Neural progenitor cell (in vitro differentiated cells): ENCODE measurements at regions not wholly inside any gene's neighbourhood (a gene's known extent, or its start where the extent isn't known, plus 50 kb on each side); places are given as distances from the start of the nearest gene placed in this dataset.

Experiments
- DNase-seq: peaks from one replicate; pipeline ENCODE4 v3.0.0-alpha.2; 2016; ENCODE audit warnings: low spot score
- H2AFZ ChIP-seq: fragments of 200-600 bp; sonication (generic); replicated peaks from 2 replicates; pipeline ENCODE4 v1.6.1; 2016; ENCODE audit warnings: antibody characterized with exemption
- H3F3A ChIP-seq: fragments of 200-600 bp; sonication (generic); 2 replicates; pipeline ENCODE4 v1.6.1; 2016; ENCODE audit warnings: antibody characterized with exemption, low read depth
- H3K27ac ChIP-seq: fragments of 200-600 bp; sonication (generic); 2 replicates; pipeline ENCODE4 v1.5.1; 2016; ENCODE audit warnings: mild to moderate bottlenecking
- H3K27me3 ChIP-seq: fragments of 200-600 bp; sonication (generic); 2 replicates; pipeline ENCODE4 v1.6.1; 2016; ENCODE audit warnings: mild to moderate bottlenecking, moderate library complexity
- H3K36me3 ChIP-seq: fragments of 200-600 bp; sonication (generic); 2 replicates; pipeline ENCODE4 v1.5.1; 2016
- H3K4me1 ChIP-seq: fragments of 200-600 bp; sonication (generic); 2 replicates; pipeline ENCODE4 v1.6.1; 2016; ENCODE audit warnings: mixed run types
- H3K4me2 ChIP-seq: fragments of 200-600 bp; sonication (generic); 2 replicates; pipeline ENCODE4 v1.6.1; 2016
- H3K4me3 ChIP-seq: fragments of 200-600 bp; sonication (generic); 2 replicates; pipeline ENCODE4 v1.5.1; 2016
- H3K79me2 ChIP-seq: fragments of 200-600 bp; sonication (generic); 2 replicates; pipeline ENCODE4 v1.6.1; 2016; ENCODE audit warnings: low read depth
- H3K9ac ChIP-seq: fragments of 200-600 bp; sonication (generic); 2 replicates; pipeline ENCODE4 v1.6.1; 2016
- H3K9me3 ChIP-seq: fragments of 200-600 bp; sonication (generic); 2 replicates; pipeline ENCODE4 v1.5.1; 2016; ENCODE audit warnings: low read depth
- H4K20me1 ChIP-seq: fragments of 200-600 bp; sonication (generic); 2 replicates; pipeline ENCODE4 v1.6.1; 2016; ENCODE audit warnings: low read depth
- H3K27ac Mint-ChIP-seq: 3 replicates; pipeline ENCODE4 v1.8.0; 2021; ENCODE audit warnings: mixed read lengths
- H3K27me3 Mint-ChIP-seq: 2 replicates; pipeline ENCODE4 v1.8.0; 2022; ENCODE audit warnings: low read depth, mild to moderate bottlenecking, inconsistent platforms, moderate library complexity, mixed read lengths; ENCODE audit not compliant: insufficient read depth
- H3K36me3 Mint-ChIP-seq: 3 replicates; pipeline ENCODE4 v1.8.0; 2021; ENCODE audit warnings: mixed read lengths
- H3K4me1 Mint-ChIP-seq: 3 replicates; pipeline ENCODE4 v1.8.0; 2021; ENCODE audit warnings: mixed read lengths
- H3K4me3 Mint-ChIP-seq: 3 replicates; pipeline ENCODE4 v1.8.0; 2021; ENCODE audit warnings: mild to moderate bottlenecking, moderate library complexity, mixed read lengths
- H3K9me3 Mint-ChIP-seq: 3 replicates; pipeline ENCODE4 v1.8.0; 2020; ENCODE audit warnings: mixed read lengths
- CTCF ChIP-seq: fragments of 200-600 bp; sonication (generic); IDR thresholded peaks from 2 replicates; pipeline ENCODE4 v1.5.1; 2017; ENCODE audit warnings: antibody characterized with exemption, mild to moderate bottlenecking
- EZH2 ChIP-seq: fragments of 200-600 bp; sonication (generic); IDR thresholded peaks from 2 replicates; pipeline ENCODE4 v1.6.1; 2017; ENCODE audit warnings: antibody characterized with exemption, mild to moderate bottlenecking, moderate library complexity
- EZH2phosphoT487 ChIP-seq: fragments of 200-600 bp; sonication (generic); IDR thresholded peaks from 2 replicates; pipeline ENCODE4 v1.6.1; 2017; ENCODE audit warnings: antibody characterized with exemption

GRCh38 chr3:190774633-190775032 lies 87.9 kb downstream of the GMNC start:
- Histone ChIP-seq H3K27me3 (no peaks in the 10 kb centered on the region), H3K79me2 (no peaks in the 10 kb centered on the region), H3K4me3 (no peak overlapping the region), H2AFZ (no peak overlapping the region), H3K9ac (no peak overlapping the region), H3K4me2 (no peak overlapping the region), H3K4me1 (no peaks in the 10 kb centered on the region), H4K20me1 (no peaks in the 10 kb centered on the region), H3K36me3 (no peaks in the 10 kb centered on the region), H3K9me3 (peaks cover 5% of the 10 kb centered on the region), H3K27ac (no peak overlapping the region), H3F3A (no peaks in the 10 kb centered on the region)
- TF ChIP-seq EZH2, result no peak
- TF ChIP-seq CTCF, result no peak
- no peak overlapping the region for H3K27ac Mint-ChIP-seq
- no peaks in the 10 kb centered on the region for H3K4me1 Mint-ChIP-seq
- no peak overlapping the region for H3K4me3 Mint-ChIP-seq
- peaks cover 5% of the 10 kb centered on the region for H3K9me3 Mint-ChIP-seq
- no peak for DNase-seq
- H3K36me3 Mint-ChIP-seq, result no peaks in the 10 kb centered on the region
- no peaks in the 10 kb centered on the region for H3K27me3 Mint-ChIP-seq

GRCh38 chr3:190773948-190774347 lies 88.5 kb downstream of the GMNC start:
- no peak for DNase-seq
- H3K27ac Mint-ChIP-seq, result no peak overlapping the region
- Histone ChIP-seq H3K27me3 (no peaks in the 10 kb centered on the region), H3K9ac (no peak overlapping the region), H3K79me2 (no peaks in the 10 kb centered on the region), H3K4me1 (no peaks in the 10 kb centered on the region), H4K20me1 (no peaks in the 10 kb centered on the region), H2AFZ (no peak overlapping the region), H3K36me3 (no peaks in the 10 kb centered on the region), H3K27ac (no peak overlapping the region), H3F3A (no peaks in the 10 kb centered on the region), H3K4me2 (no peak overlapping the region), H3K4me3 (no peak overlapping the region), H3K9me3 (peaks cover 5% of the 10 kb centered on the region)
- H3K36me3 Mint-ChIP-seq, result no peaks in the 10 kb centered on the region
- no peak overlapping the region for H3K4me3 Mint-ChIP-seq
- no peaks in the 10 kb centered on the region for H3K27me3 Mint-ChIP-seq
- H3K4me1 Mint-ChIP-seq, result no peaks in the 10 kb centered on the region
- no peak for TF ChIP-seq EZH2
- no peak for TF ChIP-seq CTCF
- no peak for TF ChIP-seq EZH2phosphoT487
- peaks cover 5% of the 10 kb centered on the region for H3K9me3 Mint-ChIP-seq

GRCh38 chr3:190772831-190773230 lies 89.7 kb downstream of the GMNC start:
- Histone ChIP-seq H3K9me3 (peaks cover 5% of the 10 kb centered on the region), H3F3A (no peaks in the 10 kb centered on the region), H4K20me1 (no peaks in the 10 kb centered on the region), H3K4me3 (no peak overlapping the region), H3K27ac (no peak overlapping the region), H3K4me2 (no peak overlapping the region), H3K36me3 (no peaks in the 10 kb centered on the region), H2AFZ (no peak overlapping the region), H3K27me3 (no peaks in the 10 kb centered on the region), H3K4me1 (no peaks in the 10 kb centered on the region), H3K79me2 (no peaks in the 10 kb centered on the region), H3K9ac (no peak overlapping the region)
- TF ChIP-seq CTCF, result no peak
- TF ChIP-seq EZH2phosphoT487, result no peak
- TF ChIP-seq EZH2, result no peak
- Mint-ChIP-seq H3K27ac (no peak overlapping the region), H3K36me3 (no peaks in the 10 kb centered on the region), H3K4me3 (no peak overlapping the region), H3K27me3 (no peaks in the 10 kb centered on the region), H3K9me3 (peaks cover 5% of the 10 kb centered on the region), H3K4me1 (no peaks in the 10 kb centered on the region)
- DNase-seq, result no peak

GRCh38 chr3:190768891-190769290 lies 93.6 kb downstream of the GMNC start:
- no peak overlapping the region for H3K9ac ChIP-seq
- no peak overlapping the region for H2AFZ ChIP-seq
- no peak overlapping the region for H3K4me2 ChIP-seq
- H3F3A ChIP-seq, result no peaks in the 10 kb centered on the region
- Mint-ChIP-seq H3K9me3 (peaks cover 5% of the 10 kb centered on the region), H3K36me3 (no peaks in the 10 kb centered on the region), H3K27me3 (no peaks in the 10 kb centered on the region), H3K27ac (no peak overlapping the region), H3K4me1 (no peaks in the 10 kb centered on the region), H3K4me3 (no peak overlapping the region)
- peaks cover 5% of the 10 kb centered on the region for H3K9me3 ChIP-seq
- H3K27me3 ChIP-seq, result no peaks in the 10 kb centered on the region
- no peaks in the 10 kb centered on the region for H4K20me1 ChIP-seq
- DNase-seq, result no peak
- no peaks in the 10 kb centered on the region for H3K4me1 ChIP-seq
- H3K79me2 ChIP-seq, result no peaks in the 10 kb centered on the region
- no peak for TF ChIP-seq EZH2phosphoT487
- TF ChIP-seq CTCF, result no peak
- no peak for TF ChIP-seq EZH2
- H3K4me3 ChIP-seq, result no peak overlapping the region
- H3K27ac ChIP-seq, result no peak overlapping the region
- H3K36me3 ChIP-seq, result no peaks in the 10 kb centered on the region
